Stimulated activated CD4-positive, alpha-beta T cell treated with anti-CD3 and anti-CD28 coated beads, TNF-alpha, amount 100 ng/mL, for 1 hour (primary cell): ENCODE measurements at regions not wholly inside any gene's neighbourhood (a gene's known extent, or its start where the extent isn't known, plus 50 kb on each side); places are given as distances from the start of the nearest gene placed in this dataset.

Source experiments
- DNase-seq, 3 donors: peaks; one replicate each; pipeline ENCODE4 v3.0.0-alpha.2; 2020; ENCODE audit warnings: low read depth in 3 of 3, low spot score in 1 of 3

GRCh38 chr6:87938287-87938686, 109.4 kb upstream of the SPACA1 start:
- no peak for DNase-seq

GRCh38 chr6:87936065-87936464, 111.6 kb upstream of the SPACA1 start:
- no peak for DNase-seq

- DNase-seq = no peak
Observed at GRCh38 chr6:87935196-87935595, 112.4 kb upstream of the SPACA1 start.

- DNase-seq = no peak
Observed at GRCh38 chr6:87932361-87932760, 115.3 kb upstream of the SPACA1 start.

- DNase-seq = peak; percentile 6 to 23 (median 15)
Observed at GRCh38 chr6:87929843-87930288, 117.8 kb upstream of the SPACA1 start.

- no peak for DNase-seq
Observed at GRCh38 chr6:87926687-87927086, 121.0 kb upstream of the SPACA1 start.

GRCh38 chr6:87926072-87926471, 121.6 kb upstream of the SPACA1 start:
- no peak for DNase-seq

GRCh38 chr6:87925373-87926060, 122.1 kb upstream of the SPACA1 start:
- no peak for DNase-seq

GRCh38 chr6:87923389-87924050, 124.1 kb upstream of the SPACA1 start:
- no peak for DNase-seq

GRCh38 chr6:87922947-87923330, 124.7 kb upstream of the SPACA1 start:
- no peak for DNase-seq

GRCh38 chr6:87922196-87922946, 125.3 kb upstream of the SPACA1 start:
- no peak for DNase-seq

GRCh38 chr6:87921034-87921433, 126.6 kb upstream of the SPACA1 start:
- no peak for DNase-seq

GRCh38 chr6:87920245-87920644, 127.4 kb upstream of the SPACA1 start:
- no peak for DNase-seq

GRCh38 chr6:87919416-87919815, 128.2 kb upstream of the SPACA1 start:
- DNase-seq = no peak

GRCh38 chr6:87919001-87919400, 128.6 kb upstream of the SPACA1 start:
- no peak for DNase-seq

- DNase-seq = no peak
Observed at GRCh38 chr6:87918461-87918941, 129.1 kb upstream of the SPACA1 start.

- DNase-seq = no peak
Observed at GRCh38 chr6:87917886-87918285, 129.8 kb upstream of the SPACA1 start.

- no peak for DNase-seq
Observed at GRCh38 chr6:87916446-87916845, 131.2 kb upstream of the SPACA1 start.

GRCh38 chr6:87914637-87915395, 132.8 kb upstream of the SPACA1 start:
- no peak for DNase-seq

GRCh38 chr6:87913974-87914373, 133.7 kb upstream of the SPACA1 start:
- no peak for DNase-seq

GRCh38 chr6:87912102-87912501, 135.5 kb upstream of the SPACA1 start:
- DNase-seq = no peak
